ENCODE measurements at regions not wholly inside any gene's neighbourhood (a gene's known extent, or its start where the extent isn't known, plus 50 kb on each side); places are given as distances from the start of the nearest gene placed in this dataset.

DNA sequence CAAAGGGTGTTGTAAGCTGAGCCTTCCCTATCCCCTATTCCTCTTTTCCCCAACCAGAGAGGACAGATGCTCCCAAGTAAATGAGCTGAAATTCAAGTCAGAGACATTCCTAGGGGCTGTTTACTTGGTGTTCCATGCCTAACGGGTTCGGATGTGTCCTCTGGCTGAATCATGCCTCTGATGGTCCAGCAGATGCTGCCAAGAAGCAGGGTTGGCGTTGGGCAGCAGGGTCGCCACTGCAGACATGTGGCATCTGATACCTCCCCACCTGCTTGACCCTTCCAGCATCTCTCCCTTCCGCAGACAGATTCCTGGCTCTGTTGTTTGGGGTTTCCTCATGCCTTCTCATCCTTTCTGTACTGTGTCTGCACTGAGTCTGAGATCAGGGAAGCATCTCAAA is 108.3 kb downstream of the HNRNPLL start:
- TF ChIP-seq, protein P1, sequence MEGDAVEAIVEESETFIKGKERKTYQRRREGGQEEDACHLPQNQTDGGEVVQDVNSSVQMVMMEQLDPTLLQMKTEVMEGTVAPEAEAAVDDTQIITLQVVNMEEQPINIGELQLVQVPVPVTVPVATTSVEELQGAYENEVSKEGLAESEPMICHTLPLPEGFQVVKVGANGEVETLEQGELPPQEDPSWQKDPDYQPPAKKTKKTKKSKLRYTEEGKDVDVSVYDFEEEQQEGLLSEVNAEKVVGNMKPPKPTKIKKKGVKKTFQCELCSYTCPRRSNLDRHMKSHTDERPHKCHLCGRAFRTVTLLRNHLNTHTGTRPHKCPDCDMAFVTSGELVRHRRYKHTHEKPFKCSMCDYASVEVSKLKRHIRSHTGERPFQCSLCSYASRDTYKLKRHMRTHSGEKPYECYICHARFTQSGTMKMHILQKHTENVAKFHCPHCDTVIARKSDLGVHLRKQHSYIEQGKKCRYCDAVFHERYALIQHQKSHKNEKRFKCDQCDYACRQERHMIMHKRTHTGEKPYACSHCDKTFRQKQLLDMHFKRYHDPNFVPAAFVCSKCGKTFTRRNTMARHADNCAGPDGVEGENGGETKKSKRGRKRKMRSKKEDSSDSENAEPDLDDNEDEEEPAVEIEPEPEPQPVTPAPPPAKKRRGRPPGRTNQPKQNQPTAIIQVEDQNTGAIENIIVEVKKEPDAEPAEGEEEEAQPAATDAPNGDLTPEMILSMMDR (IDR thresholded peaks at IDR 0.05), result no peak
- TF ChIP-seq EP300 (IDR thresholded peaks at IDR 0.05), result no peak

Measured in ovary (tissue), 3 donors.